Bone marrow (tissue), 2 donors: ENCODE measurements at regions not wholly inside any gene's neighbourhood (a gene's known extent, or its start where the extent isn't known, plus 50 kb on each side); places are given as distances from the start of the nearest gene placed in this dataset.

Source experiments
- DNase-seq, 2 donors: peaks; one replicate each; lab custom pipeline; 2025; lab: John Stamatoyannopoulos, UW

DNA sequence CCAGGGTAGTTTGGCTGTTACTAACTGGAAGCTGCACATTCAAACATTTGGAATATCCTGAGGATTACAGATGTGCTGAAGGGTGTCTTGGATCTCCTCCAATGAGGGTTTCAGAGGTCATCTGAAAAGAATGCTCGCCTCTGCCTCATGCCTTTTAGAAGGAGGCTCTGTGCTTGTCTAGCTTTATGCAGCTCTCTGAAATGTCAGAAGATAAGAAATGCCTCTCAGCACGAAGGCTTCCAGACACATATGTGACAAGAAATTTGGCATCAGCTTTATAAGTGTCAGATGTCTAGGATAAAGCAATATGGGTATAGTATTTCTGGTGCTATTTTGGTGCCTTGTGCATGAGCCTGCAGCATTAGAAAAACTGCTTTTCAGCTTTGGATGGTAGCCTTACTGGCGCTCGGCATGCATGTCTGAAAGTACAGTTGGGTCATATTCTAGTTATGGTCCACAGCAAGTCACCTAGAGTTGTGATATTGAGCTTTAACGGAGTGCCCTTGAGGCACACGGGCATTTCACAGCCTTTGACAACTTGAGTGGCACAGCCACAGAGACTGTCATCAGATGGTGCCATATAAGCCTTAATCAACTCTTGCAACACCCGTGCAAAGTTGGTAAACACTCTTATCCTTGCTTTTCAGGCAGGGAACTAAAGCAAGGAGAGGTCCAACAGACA is 70.8 kb upstream of the PGRMC2 start:
- no peak for DNase-seq

DNA sequence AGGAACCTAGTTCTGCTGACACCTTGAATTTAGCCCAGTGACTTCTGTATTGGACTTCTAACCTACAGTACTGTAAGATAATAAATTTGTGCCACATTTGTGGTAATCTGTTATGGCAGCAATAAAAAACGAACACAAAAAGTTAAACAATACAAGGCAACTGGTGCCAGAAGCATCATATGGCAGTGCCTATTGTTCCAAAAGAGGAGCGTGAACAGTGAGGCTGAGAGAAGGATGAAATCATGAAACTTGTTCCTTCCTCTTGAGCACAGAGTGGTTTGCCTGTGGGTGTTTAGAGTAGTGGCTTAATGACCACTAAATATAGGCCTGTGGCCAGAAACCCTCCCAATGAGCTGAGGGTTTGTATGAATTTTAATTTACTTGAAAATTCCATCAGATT is 69.7 kb upstream of the PGRMC2 start:
- DNase-seq: no peak

GRCh38 chr4:128355305-128355704 is 67.7 kb upstream of the PGRMC2 start:
- no peak for DNase-seq

DNA sequence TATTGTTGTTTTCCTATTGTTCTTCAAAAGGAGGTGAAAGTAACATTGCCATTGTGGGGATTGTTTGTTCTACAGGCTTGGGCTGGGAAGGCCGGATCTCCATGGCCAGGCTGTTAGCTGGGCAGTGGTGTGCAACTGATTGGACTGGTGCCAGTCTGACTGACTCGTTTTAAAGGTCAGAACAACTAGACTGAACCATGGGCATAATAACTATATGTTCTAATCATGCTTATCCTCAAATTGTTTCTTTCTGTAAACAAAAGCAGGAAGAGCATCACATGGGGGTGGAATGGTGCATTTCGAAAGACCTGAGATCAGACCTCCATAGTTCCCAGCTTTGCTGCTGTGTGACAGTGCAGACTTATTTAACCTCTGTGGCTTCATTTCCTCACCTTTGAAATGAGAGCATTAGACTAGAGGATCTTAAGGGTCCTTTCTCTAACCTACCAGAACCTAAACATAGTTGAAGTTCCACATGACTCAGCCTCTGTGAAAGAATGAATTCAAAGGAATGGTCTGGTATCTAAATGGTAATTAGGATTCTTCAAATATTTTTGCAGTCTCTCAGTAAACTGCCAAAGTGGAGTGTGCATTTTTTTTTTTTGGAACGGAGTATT is 66.7 kb upstream of the PGRMC2 start:
- no peak for DNase-seq

GRCh38 chr4:128353791-128354190 is 66.2 kb upstream of the PGRMC2 start:
- DNase-seq: no peak

DNA sequence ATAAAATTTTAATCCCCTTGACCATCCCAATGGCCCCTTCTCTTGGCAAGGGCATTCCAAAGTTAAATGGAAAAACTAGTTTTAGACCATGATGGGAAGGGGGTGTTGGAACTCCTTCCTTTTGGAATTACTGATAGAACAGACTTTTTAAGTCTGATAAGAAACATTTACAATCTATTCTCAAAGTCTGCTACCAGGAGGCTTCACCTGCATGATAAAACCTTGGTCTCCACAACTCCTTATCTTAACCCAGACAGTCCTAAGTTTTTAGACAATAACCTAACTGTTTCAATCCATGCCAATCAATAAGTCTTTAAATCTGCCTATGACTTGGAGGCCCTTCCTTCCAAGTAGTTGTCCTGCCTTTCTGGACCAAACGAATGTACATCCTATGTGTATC is 63.9 kb upstream of the PGRMC2 start:
- no peak for DNase-seq

DNA sequence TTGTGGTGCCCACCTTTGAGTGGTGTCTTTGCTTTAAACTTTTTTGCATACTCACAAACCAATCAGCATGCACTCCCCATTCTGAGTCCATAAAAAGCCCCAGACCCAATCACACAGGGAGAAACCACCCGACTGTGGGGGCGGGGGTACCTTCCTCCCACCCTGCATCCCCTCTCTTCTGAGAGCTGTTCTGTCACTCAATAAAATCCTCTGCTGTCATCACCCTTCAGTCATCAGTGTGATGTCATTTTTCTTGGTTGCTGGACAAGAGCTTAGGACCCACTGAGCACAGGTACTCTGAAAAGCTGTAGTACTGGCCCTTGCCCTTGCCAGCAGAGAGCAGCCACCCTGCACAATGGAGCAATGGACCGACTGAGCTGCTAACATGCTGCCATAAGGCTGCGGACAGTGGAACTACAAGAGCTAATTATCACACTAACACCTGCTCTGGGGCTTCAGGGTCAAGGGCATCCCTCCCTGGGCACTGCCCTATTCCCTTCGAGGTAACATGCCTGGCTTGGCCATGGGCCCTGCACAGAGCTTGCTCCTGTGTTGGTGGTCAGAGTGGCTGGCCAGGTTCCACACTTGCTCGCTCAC is 62.9 kb upstream of the PGRMC2 start:
- DNase-seq: no peak

- DNase-seq: no peak
Observed at GRCh38 chr4:128349921-128350320, 62.3 kb upstream of the PGRMC2 start.

GRCh38 chr4:128347930-128348660 is 60.5 kb upstream of the PGRMC2 start:
- no peak for DNase-seq

GRCh38 chr4:128347175-128347868 is 59.7 kb upstream of the PGRMC2 start:
- no peak for DNase-seq

DNA sequence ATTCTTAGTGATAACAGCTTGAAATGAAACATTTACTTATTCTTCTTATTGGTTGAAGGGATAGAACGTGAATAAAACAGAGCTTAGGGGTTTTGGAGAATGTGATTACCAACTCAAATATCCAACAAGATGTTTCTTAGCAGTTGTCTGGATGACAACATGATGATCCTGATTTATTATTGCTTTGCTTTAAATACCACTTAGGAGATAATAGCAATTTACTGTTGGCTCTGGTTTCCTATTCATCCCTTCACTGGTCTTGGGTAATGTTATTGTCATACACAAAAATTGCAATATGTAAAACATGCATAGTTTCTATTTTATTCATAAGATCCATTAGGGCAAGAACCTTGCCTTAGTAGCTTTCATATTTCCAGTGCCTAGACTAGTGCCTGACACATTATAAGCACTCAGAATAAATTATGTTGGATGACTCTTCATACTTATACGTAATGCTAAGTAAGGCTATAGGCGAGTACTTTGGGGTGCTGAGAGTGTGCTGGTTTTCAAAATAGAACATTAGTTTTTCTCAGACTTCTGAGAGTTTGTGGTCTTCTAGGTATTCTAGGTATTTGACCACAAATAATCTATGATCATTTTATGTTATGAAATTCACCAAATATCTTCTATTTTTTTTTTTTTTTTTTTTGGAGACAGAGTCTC is 58.6 kb upstream of the PGRMC2 start:
- DNase-seq: no peak

- no peak for DNase-seq
Observed at GRCh38 chr4:128345650-128346049, 58.0 kb upstream of the PGRMC2 start.

- no peak for DNase-seq
Observed at GRCh38 chr4:128342762-128343161, 55.1 kb upstream of the PGRMC2 start.

DNA sequence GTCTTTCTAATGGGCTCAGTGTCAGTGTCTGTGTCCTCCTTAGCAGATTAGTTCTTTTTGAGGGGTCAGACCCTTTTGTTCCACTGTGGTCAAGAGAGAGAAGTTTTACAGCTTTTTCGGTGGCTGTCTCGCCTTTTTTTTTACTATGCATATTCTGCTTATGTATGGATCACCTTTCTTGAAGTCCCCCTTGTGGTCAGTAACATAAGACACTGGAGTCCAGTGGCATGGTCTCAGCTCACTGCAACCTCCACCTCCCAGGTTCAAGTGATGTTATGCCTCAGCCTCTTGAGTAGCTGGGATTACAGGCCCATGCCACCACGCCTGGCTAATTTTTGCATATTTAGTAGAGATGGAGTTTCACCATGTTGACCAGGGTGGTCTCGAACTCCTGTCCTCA is 54.0 kb upstream of the PGRMC2 start:
- DNase-seq: no peak

- no peak for DNase-seq
Observed at GRCh38 chr4:128338634-128339355, 51.2 kb upstream of the PGRMC2 start.

- no peak for DNase-seq
Observed at GRCh38 chr4:128337863-128338262, 50.2 kb upstream of the PGRMC2 start.
